ENCODE measurements at regions not wholly inside any gene's neighbourhood (a gene's known extent, or its start where the extent isn't known, plus 50 kb on each side); places are given as distances from the start of the nearest gene placed in this dataset.

DNA sequence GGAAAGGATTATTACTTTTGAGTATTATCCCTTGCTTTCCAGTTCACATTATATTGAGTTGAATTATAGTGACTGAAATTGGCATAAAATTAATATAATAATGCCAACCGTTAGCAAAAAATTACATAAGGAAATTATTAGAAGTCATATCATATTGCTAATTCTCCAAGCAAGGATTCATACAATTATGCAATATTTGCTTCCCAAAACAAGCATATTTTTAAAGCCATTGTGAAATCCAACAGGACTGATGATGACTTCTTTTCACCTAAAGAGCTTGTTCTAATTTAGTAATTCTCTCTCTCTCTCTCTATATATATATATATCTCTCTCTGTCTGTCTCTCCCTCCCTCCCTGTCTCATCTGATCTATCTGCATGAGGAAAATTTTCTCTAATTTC lies 283.5 kb downstream of the DSEL start:
- TF ChIP-seq, protein P1, sequence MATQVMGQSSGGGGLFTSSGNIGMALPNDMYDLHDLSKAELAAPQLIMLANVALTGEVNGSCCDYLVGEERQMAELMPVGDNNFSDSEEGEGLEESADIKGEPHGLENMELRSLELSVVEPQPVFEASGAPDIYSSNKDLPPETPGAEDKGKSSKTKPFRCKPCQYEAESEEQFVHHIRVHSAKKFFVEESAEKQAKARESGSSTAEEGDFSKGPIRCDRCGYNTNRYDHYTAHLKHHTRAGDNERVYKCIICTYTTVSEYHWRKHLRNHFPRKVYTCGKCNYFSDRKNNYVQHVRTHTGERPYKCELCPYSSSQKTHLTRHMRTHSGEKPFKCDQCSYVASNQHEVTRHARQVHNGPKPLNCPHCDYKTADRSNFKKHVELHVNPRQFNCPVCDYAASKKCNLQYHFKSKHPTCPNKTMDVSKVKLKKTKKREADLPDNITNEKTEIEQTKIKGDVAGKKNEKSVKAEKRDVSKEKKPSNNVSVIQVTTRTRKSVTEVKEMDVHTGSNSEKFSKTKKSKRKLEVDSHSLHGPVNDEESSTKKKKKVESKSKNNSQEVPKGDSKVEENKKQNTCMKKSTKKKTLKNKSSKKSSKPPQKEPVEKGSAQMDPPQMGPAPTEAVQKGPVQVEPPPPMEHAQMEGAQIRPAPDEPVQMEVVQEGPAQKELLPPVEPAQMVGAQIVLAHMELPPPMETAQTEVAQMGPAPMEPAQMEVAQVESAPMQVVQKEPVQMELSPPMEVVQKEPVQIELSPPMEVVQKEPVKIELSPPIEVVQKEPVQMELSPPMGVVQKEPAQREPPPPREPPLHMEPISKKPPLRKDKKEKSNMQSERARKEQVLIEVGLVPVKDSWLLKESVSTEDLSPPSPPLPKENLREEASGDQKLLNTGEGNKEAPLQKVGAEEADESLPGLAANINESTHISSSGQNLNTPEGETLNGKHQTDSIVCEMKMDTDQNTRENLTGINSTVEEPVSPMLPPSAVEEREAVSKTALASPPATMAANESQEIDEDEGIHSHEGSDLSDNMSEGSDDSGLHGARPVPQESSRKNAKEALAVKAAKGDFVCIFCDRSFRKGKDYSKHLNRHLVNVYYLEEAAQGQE (IDR thresholded peaks at IDR 0.05): no peak
- TF ChIP-seq, protein P2, sequence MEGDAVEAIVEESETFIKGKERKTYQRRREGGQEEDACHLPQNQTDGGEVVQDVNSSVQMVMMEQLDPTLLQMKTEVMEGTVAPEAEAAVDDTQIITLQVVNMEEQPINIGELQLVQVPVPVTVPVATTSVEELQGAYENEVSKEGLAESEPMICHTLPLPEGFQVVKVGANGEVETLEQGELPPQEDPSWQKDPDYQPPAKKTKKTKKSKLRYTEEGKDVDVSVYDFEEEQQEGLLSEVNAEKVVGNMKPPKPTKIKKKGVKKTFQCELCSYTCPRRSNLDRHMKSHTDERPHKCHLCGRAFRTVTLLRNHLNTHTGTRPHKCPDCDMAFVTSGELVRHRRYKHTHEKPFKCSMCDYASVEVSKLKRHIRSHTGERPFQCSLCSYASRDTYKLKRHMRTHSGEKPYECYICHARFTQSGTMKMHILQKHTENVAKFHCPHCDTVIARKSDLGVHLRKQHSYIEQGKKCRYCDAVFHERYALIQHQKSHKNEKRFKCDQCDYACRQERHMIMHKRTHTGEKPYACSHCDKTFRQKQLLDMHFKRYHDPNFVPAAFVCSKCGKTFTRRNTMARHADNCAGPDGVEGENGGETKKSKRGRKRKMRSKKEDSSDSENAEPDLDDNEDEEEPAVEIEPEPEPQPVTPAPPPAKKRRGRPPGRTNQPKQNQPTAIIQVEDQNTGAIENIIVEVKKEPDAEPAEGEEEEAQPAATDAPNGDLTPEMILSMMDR (IDR thresholded peaks at IDR 0.05; ENCODE audit: low read depth, low read length, missing input control): no peak
- no peak for TF ChIP-seq RAD21 (IDR thresholded peaks at IDR 0.05)
- no peak for TF ChIP-seq TAF1 (conservative IDR thresholded peaks at IDR 0.05)
- TF ChIP-seq, protein P3, sequence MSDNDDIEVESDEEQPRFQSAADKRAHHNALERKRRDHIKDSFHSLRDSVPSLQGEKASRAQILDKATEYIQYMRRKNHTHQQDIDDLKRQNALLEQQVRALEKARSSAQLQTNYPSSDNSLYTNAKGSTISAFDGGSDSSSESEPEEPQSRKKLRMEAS (IDR thresholded peaks at IDR 0.05): no peak
- no peak for TF ChIP-seq EGR1 (IDR thresholded peaks at IDR 0.05; ENCODE audit: low read depth in 2 of 2)
- no peak for TF ChIP-seq FOXA1 (IDR thresholded peaks at IDR 0.05)
- no peak for TF ChIP-seq NR2F2 (IDR thresholded peaks at IDR 0.05)
- TF ChIP-seq GABPA (IDR thresholded peaks at IDR 0.05 in 1 of 2, conservative IDR thresholded peaks at IDR 0.05 in 1 of 2): no peak
- no peak for TF ChIP-seq YY1 (IDR thresholded peaks at IDR 0.05)
- TF ChIP-seq SP1 (IDR thresholded peaks at IDR 0.05): no peak
- TF ChIP-seq, protein P4, sequence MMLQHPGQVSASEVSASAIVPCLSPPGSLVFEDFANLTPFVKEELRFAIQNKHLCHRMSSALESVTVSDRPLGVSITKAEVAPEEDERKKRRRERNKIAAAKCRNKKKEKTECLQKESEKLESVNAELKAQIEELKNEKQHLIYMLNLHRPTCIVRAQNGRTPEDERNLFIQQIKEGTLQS (IDR thresholded peaks at IDR 0.05): no peak

Measured in liver (tissue), 3 donors.